CD1c-positive myeloid dendritic cell (primary cell): ENCODE measurements at regions not wholly inside any gene's neighbourhood (a gene's known extent, or its start where the extent isn't known, plus 50 kb on each side); places are given as distances from the start of the nearest gene placed in this dataset.

Source experiments
- DNase-seq: peaks from one replicate; pipeline ENCODE4 v3.0.0-alpha.2; 2016; ENCODE audit errors: extremely low spot score

DNA sequence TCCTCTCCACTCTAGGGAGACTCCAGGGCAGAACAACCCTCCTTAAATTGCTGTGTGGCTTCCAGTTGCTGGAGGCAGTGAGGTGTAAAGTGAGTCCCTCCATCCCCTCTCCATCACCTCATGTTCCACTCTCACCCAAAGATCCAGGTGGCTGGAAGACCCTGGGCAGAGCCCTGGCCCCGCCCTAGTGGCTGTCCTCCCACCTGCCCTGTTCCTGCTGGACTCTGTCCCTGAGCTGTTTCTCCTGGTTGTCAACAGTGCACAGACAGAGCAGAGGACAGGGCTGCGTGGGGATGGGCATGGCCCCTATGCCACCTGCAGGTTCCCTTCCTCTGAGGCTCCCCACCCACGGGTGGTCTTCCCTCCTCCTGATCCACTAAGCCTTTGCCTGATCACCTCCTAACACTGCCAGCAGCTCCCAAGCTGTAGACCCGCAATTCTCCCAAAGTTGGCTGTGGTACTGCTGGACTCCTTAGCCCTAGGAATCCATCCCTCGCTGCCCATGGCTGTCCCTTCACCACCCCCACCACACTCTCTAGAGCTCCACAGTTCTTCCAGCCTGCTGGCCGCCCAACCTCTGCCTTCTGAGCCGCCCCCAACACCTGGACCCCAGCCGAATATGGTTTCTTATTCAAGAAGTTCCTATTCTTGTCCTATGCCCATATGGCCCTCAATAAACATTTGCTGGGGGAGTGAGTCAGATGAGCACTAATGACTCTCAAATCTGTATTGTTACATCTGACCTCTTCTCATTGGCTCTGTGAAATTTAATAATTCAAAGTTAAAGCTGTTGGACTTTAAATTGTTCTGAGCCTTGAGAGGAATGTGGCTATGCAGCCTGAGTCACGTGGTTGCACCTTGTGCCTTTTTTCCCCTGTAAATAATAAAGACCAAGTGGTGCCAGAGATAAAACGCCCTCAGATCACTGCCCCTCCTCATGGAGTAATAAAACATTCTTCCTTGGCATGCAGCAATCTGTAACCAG lies 260.0 kb upstream of the HS6ST1 start:
- no peak for DNase-seq

DNA sequence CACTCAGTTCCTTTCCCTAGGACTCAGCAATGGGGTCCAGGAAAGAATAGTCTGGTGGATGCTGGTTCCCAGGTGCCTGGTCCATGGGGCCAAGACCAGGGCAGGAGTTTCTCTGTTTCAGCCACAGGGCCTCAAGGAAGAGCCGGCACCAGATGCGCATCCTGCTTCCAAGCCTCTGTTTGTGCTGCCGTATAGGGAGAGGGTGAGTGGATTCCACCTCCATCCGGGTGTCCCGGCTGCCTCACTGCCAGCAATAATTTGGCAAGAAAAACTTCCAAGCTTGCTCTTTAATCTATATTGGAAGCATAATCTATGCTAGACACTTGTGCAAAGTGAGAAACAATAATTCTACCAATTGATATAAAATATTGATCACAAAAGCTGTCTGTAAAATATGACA lies 261.2 kb upstream of the HS6ST1 start:
- no peak for DNase-seq

DNA sequence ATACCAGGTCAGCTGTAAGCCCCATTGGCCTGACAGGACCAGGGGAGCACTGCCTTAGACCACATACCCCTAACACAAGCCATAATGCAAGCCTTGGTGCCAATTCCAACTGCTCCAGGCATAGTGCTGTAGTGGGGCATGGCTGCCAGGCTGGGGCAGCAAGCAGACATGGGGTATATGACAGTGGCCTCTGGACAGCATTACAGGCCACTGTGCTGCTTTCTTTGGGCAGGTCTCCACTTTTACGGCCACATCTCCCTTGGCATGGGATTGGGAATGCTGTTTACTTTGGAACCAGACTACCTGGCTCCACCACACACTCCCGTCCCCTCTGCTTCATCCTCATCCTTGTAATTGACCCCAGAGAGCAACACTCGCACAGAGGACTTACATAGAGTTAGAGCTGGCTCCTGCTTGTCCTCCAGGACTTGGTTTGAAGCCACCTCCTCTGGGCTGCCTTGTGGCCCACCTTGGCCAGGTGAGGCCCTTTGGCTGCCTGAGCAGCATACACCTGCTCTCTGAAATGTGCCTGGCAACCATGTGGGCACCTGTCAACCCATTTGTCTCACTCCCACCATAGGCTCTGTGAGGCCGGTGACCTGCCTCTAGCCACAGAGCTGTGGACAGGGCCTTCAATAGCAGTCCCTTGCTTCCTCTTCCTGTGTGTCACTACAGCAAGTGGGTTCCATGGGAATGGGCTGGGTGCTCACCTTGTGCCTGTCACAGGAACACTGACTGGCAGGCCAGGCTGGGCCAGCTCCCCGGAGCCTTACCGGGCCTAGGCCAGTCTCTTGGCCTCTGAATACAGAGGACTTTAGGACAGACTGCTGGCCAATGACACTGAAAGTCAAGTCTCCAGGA lies 262.6 kb upstream of the HS6ST1 start:
- no peak for DNase-seq

DNA sequence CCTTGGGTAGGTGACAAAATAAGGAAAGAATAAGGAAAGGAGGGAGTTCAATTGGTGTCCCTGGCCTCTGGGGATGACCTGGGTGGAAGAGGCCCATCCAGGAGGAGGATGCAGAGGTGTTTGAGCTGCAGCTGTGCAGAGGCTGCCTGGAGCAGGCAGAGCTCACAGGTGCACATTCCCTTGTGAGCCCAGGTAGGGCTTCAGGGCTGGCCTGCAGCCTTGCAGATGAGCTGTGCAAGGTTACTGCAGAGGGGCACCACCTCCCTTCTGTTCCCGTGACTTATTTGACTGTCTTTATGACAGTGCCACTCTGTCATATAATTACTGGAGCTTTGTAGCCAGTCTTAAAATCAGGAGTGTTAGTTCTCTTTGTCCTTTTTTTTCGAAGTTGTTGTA lies 263.2 kb upstream of the HS6ST1 start:
- DNase-seq, result no peak

DNA sequence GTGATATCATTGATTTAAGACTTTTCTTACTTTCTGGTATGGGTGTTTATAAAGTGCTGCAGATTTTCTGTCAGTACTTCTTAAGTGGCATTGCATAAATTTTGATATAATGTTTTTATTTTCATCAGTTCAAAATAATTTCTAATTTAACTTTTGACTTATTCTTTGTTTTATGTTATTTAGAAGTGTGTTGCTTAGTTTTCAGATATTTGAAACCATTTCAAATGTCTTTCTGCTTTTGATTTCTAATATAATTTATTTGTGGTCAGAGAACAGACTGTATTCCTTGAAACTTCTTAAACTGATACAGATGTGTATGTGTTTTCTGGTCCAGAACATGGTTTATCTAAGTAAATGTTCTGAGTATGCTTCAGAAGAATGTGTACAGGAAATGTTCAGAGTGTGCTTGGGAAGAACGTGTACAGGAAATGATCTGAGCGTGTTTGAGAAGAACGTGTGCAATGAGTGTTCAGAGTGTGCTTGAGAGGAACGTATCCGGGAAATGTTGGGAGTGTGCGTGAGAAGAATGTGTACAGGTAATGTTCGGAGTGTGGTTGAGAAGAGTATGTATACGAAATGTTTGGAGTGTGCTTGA lies 265.7 kb upstream of the HS6ST1 start:
- DNase-seq, result no peak

DNA sequence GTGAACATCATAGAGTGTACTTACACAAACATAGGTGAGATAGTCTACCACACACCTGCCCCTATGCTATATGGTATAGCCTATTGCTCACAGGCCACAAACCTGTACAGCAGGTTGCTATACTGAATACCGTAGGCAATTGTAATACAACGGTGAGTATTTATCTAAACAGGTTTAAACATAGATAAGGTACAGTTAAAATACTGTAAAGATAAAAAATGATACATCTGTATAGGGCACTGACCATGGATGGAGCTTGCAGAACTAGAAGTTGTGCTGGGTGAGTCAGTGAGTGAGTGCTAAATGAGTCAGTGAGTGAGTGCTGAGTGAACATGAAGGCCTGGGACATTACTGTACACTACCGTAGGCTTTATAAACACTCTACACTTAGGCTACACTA lies 267.0 kb upstream of the HS6ST1 start:
- no peak for DNase-seq

DNA sequence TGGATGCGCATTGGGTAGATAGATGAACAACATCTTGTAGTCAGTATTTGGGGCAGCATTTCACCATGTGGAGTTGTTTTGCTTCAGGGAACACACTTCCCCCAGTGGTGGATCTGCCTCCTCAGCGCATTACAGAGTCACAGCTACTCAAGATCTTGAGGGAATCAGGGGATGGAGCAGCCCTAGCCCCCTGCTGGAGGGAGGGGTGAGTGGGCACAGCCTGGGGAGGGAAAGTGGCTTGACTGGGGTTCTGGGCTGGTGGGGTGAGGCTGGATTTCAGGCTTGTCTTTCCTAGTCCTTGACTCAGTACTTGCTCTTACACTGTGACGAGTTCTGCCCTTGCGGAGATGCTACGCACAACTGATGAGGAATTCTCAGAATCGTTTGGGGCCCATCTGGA lies 271.0 kb upstream of the HS6ST1 start:
- DNase-seq, result no peak

DNA sequence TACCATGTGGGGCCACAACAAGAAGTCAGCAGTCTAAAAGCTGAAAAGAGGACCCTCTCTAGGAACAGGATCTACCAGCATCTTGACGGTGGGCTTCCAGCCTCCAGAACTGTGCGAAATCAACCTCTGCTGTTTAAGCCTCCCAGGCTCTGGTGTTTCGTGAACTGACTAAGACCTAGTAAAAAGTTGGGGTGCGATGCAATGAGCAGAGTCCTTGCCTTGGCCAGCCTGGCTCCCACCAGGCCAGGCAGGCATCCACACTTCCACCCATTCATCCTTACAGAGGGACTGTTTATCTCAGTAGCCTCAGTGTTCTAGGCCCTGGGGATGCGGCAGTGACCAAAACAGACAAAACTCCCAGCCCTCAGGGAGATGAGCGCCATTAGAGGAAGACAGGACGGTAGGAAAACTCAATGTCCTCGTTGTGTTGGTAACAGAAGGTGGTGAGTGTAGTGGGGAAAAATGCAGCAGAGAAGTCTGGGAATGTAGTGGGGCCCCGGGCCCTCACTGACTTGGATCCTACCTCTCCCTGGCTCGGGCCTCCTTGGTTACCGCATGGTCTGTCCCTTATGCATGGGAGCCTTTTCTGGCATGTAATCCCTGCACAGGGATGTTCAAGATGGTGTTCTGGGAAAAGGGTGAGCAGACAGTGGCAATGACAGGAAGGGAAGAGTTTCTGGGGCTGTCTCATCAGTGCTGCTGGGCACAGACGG lies 271.8 kb upstream of the HS6ST1 start:
- DNase-seq, result no peak

DNA sequence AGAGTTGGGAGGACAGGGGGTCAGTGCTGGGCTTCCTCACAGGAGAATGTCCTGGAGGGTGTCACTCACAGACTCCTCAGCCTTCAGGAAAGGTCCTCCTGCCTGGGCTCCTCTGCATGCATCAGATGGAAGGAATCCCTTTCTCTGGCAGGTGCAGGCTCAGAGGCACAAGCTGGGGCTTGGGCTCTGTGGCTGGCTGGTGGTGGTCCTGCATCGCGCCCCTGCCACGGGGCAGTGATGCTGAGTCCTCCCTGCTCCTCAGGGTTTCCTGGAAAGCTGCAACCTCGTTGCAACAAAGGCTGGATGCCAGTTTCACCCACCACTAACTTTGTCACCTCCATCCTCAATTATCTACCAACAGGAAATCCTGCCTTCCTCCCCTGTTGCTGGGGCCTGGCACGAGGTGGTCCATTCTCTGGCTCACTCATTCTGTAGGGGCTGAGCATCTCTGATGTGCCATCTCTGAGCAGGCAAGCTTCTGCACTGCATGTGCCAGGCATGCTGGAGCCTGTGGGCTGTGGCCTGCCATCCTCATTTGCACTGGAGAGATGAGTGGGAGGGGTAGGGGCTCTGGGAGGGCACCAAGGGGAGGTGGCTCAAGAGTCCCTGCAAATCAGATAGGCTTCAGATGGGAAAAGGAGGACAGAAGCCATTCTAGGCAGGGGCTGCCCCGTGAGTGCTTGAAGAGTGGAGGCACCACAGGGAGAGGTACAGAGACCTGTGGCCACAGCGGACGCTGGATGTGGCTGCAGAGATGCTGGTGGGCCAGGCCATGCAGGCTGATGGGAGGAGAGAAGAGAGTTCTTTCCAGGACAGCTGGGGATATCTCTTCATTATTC lies 272.6 kb upstream of the HS6ST1 start:
- no peak for DNase-seq

DNA sequence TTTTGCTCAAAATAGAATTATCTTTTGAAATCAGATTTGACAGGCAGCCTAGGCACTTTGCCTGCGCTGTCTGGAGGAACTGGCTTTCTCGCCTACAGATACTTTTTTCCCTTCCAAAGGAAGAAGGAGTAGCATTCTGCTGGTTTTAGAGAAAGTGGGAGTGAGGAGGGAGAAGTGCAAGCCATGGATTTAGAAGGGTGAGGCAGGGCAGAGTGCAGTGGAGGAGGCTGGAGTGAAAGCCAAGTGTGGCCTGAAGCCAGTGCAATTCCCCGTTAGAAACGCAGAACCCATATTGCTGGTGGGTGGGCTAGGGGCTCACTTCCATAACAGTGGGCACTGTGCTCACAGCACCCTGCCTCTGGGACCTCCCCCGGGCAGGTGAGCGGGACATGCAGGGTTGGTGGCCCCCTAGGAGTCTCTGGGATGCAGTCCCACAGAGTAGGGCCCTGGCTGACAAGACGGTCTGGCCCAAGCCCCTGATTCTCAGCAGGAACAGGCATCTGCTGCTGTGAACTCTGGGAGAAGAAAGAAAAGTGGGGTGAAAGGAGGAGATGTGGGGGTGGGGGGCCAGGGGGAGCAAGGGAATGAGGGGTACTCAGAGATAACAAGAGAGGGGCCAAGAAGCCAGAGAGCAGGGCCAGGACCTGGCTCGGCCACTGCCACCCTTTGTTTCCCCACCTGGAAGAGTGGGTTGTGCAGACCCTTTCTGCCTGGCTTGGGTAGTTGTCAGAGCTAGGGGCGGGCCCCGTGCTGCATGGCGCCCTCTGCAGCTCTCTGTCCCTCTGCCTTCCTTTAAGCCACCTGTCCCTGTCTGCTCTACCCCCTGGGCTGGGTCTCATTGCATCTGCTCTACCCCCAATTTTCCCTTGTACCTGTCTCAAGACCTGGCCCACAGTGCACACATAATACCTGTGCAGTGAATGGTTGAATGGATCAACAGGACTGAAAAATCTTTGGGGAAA lies 273.5 kb upstream of the HS6ST1 start:
- no peak for DNase-seq

DNA sequence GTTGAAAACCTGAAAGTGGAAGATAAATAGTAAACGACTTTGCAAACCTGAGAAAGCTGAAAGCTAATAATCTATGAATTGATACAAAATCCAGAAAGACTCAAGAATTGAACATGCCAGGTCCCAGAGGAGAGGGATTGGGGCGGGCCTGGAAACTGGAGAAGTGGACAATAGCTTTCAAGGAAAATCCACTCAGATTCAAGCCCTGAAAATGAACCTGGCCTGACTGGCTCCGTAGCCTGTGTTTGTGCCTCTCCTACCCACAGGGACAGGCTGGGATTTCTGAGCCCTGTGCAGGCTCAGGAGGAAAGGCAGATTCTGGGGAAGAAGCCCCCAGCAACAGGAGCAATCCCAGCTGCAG lies 274.8 kb upstream of the HS6ST1 start:
- no peak for DNase-seq

DNA sequence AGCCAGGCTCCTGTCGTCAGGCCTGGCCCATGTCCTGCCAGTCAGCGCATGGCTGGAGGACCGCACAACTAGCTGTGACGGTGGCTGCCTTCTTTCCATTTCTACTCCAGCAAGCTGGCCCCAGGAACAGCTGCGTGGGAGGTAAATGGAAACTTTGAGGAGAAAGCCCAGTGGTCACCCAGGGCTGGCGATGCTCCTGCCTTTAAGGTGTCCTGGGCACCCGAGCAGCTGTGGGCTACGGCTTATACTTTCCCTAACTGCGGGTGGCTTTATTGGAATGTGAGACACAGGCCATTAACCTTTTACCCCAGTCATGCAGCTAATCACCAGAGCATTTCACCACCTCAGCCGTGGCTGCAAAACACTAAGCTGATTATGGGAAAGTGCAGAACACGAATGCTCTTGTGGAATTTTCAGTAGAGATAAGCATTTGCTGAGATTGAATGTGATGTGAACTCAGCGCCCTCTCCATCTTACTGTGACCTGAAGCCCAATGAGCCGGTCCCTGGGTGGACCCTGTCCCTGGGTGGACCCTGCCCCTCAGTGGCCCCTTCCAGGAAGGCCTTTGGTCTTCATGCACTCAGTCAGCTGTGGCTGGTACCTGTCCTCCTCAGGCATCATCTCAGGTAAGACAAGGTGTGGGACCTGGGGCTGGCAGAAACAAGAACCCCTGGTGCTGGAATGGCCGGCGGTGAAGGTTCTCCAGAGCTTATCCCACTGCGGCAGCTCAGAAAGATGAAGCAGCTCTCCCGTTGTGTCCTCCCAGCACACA lies 275.4 kb upstream of the HS6ST1 start:
- DNase-seq, result no peak

DNA sequence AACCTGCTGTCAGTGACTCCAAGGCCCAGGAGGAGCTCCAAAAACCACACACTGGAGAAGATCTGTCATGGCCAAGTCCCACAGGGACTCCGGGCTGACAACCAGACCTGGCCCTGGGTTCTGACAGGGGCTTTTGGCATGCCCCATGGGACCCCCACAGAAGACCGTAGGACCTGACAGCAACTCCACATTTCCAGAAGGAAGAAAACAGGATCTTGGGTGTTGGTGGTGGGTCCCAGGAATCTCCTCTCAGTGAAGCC lies 275.9 kb upstream of the HS6ST1 start:
- DNase-seq, result no peak

DNA sequence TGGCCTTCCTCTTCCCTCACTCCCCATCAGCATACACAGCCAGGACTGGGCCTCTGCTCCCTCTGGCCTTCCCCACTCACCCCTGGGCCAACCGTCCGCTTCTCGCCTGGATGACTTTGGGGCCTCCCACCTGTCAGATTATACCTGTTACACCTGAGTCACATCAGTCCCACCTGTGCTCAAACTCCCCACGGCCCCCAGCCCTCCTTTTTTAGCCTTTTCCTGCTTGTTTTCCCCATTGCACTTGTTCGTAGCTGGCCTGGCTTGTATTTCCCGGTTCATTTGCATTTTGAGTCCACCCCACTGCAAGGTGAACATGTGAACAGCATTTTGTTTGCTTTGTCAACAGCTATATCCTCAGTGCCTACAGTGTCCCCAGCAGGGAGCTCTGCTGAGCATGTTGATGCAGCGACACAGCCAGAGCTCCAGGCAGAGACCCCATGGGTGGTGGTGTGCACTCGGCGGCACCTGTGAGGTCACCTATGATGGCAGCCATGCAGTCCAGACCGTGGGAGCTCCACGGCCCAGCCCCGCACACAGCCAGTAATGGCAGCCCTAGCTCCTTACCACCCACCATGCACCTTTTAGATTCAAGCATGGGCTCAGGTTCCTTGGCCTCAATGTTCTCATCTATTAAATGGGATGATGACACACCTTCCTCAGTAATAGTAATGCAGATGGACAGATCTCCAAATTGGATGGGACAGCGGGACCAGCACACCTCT lies 276.4 kb upstream of the HS6ST1 start:
- DNase-seq, result no peak

DNA sequence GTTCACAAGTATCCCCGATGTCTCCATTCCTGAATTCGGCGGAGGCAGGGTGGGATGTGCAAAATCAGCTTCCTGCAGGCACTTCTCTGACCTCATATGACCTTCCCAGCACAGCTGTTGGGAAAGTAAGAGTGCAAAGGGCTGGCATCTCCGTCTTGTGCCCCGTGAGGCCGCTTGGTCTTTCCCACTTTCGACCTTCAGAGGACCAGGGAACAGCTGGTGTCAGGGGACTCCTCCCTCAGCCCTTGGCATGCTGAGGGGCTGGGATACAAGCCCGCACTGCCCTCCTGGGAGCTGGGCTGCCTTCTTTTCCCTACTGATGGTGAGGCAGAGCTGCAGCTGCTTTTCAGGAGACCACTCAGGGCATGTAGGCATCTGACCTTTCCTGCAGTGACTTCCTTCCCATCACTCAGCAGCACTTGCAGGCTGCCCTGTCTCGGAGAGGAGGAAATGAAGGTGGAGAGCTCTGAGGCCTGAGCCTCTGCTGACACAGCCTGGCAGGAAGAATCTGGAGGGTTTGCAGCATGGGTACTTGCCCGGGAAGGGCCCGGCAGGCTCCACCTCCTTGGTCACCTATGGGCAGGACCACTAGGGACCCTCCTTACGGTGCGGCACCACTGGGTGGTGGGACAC lies 277.2 kb upstream of the HS6ST1 start:
- no peak for DNase-seq

DNA sequence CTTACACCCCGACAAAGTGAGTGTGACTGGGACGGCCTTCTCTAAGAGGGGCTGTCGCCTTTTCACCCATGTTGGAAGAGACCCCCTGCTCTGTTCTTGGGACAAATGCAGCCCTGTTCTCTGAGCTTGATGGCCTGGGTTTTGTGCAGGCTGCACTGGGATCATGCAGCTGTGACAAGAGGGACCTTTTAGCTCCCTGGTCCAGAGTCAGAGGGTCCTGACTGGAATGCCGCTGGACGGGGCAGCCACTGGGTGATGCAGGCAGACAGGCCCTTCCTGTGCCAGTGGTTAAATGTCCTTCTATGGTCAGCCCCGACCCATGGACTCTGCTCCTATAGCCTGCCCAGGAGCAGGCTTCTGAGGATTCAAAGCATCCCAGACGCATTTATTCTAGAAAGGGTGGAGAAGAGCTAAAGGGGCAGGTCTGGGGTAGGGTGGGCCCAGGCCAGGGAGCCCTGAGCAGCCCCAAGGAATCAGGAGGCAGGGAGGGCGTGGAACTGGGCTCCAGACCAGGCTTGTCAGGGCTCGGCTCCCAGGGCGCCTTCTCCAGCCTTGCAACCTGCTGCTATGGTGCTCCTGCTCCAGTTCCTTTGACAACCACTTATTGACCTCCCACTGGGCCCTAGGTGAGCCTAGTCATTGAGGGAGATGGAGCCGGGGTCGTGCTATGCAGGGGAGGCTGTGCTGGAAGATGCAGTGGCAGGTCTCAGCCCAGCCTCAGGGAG lies 277.9 kb upstream of the HS6ST1 start:
- DNase-seq, result no peak

DNA sequence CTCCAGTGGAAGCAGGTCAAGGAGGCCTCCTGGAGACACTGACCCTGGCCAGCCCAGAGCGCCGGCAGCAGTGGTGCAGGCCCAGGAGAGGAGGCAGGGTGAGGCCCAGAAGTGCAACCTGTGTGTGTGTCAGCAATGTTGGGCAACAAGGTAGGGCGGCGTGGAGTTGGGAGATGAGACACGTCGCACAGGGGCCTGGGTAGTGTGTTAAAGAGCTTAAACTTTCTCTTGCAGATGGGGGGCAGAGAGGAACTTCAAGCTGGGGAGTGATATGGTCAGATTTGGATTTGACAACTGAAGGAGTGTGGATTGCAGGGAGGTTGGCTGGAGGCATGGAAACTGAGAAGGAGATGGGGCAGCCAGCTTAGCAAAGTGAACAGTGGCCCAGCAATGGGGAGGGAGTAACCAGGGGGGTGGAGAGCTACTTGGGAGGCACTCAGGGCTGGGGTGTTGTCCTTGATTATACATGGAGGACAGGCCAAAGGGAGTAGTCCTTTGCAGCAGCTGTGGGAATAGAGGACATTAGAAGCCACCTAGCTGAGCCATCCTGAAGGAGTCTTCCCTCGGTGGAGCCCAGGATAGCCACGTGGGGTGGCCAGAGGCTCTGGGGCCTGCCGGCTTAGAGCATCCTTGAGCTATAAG lies 278.6 kb upstream of the HS6ST1 start:
- DNase-seq, result no peak
